Urinary bladder (tissue), 3 donors: ENCODE measurements at regions not wholly inside any gene's neighbourhood (a gene's known extent, or its start where the extent isn't known, plus 50 kb on each side); places are given as distances from the start of the nearest gene placed in this dataset.

ENCODE experiments used
- DNase-seq: peaks from one replicate; pipeline ENCODE4 v3.0.0-alpha.2; 2015; ENCODE audit errors: extremely low spot score
- H3K27ac ChIP-seq: one replicate; pipeline ENCODE4 v1.5.1; 2013; ENCODE audit warnings: low read depth, mild to moderate bottlenecking, moderate library complexity
- H3K36me3 ChIP-seq: one replicate; pipeline ENCODE4 v1.6.1; 2013; ENCODE audit warnings: mild to moderate bottlenecking, moderate library complexity; ENCODE audit not compliant: insufficient read depth
- H3K4me1 ChIP-seq: one replicate; pipeline ENCODE4 v1.6.1; 2013; ENCODE audit warnings: mild to moderate bottlenecking, moderate library complexity; ENCODE audit not compliant: insufficient read depth
- H3K4me3 ChIP-seq: one replicate; pipeline ENCODE4 v1.5.1; 2013; ENCODE audit warnings: low read depth, low read length
- WGBS: extraction: QIAGEN DNeasy Blood & Tissue Kit; methylation state at CpG from one replicate; pipeline ENCODE4 v1.1.7; 2013; 5-methylcytosine and 5-hydroxymethylcytosine counted together
- donor health status: healthy with polysubstance abuse.
- donor health status: healthy.

- Histone ChIP-seq H3K4me3 (no peak overlapping the region), H3K4me1 (no peaks in the 10 kb centered on the region), H3K36me3 (no peaks in the 10 kb centered on the region), H3K27ac (no peak overlapping the region)
- DNase-seq = no peak
Measured at GRCh38 chr3:18247139-18247695, 177.9 kb downstream of the SATB1 start.

DNA sequence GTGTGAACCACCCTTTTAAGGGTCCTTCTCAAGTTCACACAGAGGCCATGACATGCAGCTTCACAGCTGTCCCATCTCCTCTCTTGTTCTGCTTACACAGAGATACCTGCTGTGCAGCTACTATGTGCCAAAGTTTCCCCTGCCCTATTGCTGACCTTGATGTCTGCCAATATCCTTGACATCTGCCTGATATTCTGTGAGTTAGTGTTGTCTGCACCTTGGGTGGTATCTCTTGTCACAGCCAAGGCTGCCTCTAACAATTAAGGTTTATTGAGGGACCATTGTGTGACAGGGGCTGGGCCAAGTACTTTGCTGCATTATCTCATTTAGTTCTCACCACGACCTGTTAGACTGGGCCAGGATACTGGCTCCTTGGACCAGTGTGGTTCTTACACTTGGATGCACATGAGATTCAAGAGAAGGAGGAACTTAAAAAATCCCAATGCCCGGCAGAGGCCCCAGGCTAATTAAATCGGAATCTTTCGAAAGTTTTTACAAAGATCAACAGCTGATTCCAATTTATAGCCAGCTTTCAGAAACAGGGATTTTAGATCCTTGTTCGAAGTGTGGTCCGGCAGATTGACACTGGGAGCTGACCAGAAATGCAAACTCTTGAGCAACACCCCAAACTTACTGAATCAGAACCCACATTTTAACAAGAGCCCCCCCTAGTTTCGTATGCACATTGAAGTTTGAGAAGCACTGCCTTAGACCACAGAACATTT is 178.6 kb downstream of the SATB1 start:
- no peaks in the 10 kb centered on the region for H3K4me1 ChIP-seq
- WGBS = 62% methylated on average over 7 of the region's 7 CpGs
- H3K27ac ChIP-seq = no peak overlapping the region
- H3K4me3 ChIP-seq = no peak overlapping the region
- no peaks in the 10 kb centered on the region for H3K36me3 ChIP-seq
- no peak for DNase-seq

DNA sequence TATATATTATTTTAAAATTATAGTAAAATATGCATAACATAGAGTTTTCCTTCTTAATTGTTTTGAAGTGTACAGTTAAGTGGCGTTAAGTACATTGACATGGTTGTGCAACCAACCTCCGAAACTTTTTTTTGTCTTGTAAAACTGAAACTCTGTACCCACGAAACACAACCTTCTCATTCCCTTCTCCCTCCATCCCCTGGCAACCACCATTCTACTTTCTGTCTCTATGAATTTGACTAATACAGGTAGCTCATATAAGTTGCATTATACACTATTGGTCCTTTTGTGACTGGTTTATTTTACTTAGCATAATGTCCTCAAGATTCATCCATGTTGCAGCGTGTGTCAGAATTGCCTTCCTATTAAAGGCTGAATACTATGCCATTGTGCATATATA is 179.4 kb downstream of the SATB1 start:
- H3K4me3 ChIP-seq = no peak overlapping the region
- H3K4me1 ChIP-seq = no peaks in the 10 kb centered on the region
- H3K27ac ChIP-seq = no peak overlapping the region
- DNase-seq = no peak
- WGBS = 90% methylated on average over 4 of the region's 4 CpGs
- no peaks in the 10 kb centered on the region for H3K36me3 ChIP-seq

DNA sequence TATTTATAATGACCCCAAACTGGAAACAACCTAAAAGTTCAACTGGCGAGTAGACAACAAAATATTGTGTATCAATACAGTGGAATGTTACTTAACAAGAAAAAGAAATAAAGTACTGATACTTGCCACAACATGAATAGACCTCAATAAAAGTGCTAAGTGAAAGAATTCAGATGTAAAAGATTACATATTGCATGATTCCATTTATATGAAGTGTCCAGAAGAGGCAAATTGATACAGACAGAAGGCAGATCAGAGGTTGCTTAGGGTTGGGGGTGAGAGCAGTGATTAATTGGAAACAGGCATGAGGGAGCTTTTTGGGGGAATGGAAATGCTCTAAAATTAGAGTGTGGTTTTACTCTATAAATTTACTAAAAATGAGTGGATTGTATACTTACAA is 183.3 kb downstream of the SATB1 start:
- 84% methylated on average over 1 of the region's 1 CpG for WGBS
- Histone ChIP-seq H3K27ac (no peak overlapping the region), H3K4me3 (no peak overlapping the region), H3K4me1 (no peaks in the 10 kb centered on the region), H3K36me3 (no peaks in the 10 kb centered on the region)
- no peak for DNase-seq

- 80% methylated on average over 2 of the region's 2 CpGs for WGBS
- H3K27ac ChIP-seq = no peak overlapping the region
- DNase-seq = no peak
- H3K4me3 ChIP-seq = no peak overlapping the region
- H3K36me3 ChIP-seq = no peaks in the 10 kb centered on the region
- no peaks in the 10 kb centered on the region for H3K4me1 ChIP-seq
Measured at GRCh38 chr3:18239674-18240073, 185.5 kb downstream of the SATB1 start.

- Histone ChIP-seq H3K4me3 (no peak overlapping the region), H3K27ac (no peak overlapping the region), H3K36me3 (no peaks in the 10 kb centered on the region), H3K4me1 (no peaks in the 10 kb centered on the region)
- WGBS = 61% methylated on average over 3 of the region's 3 CpGs
- DNase-seq = no peak
Measured at GRCh38 chr3:18238746-18239331, 186.3 kb downstream of the SATB1 start.

DNA sequence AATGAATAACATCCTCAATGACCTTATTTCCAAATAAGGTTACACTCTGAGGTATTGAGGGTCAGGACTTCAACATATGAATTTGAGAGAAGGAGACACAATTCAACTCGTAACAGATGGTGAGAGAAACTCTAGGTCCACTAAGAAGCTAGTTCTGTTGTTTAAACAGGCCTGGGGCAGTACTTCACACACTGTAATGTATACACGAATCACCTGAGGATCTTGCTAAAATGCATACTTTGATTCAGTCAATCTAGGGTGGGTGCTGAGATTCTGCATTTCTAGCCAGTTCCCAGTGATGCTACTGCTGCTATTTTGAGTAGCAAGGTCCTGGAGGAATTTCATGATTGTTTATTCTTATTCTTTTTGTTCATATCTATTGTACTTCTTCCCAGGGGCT is 186.8 kb downstream of the SATB1 start:
- Histone ChIP-seq H3K27ac (no peak overlapping the region), H3K4me3 (no peak overlapping the region), H3K36me3 (no peaks in the 10 kb centered on the region), H3K4me1 (no peaks in the 10 kb centered on the region)
- WGBS = 78% methylated on average over 2 of the region's 2 CpGs
- DNase-seq = no peak

DNA sequence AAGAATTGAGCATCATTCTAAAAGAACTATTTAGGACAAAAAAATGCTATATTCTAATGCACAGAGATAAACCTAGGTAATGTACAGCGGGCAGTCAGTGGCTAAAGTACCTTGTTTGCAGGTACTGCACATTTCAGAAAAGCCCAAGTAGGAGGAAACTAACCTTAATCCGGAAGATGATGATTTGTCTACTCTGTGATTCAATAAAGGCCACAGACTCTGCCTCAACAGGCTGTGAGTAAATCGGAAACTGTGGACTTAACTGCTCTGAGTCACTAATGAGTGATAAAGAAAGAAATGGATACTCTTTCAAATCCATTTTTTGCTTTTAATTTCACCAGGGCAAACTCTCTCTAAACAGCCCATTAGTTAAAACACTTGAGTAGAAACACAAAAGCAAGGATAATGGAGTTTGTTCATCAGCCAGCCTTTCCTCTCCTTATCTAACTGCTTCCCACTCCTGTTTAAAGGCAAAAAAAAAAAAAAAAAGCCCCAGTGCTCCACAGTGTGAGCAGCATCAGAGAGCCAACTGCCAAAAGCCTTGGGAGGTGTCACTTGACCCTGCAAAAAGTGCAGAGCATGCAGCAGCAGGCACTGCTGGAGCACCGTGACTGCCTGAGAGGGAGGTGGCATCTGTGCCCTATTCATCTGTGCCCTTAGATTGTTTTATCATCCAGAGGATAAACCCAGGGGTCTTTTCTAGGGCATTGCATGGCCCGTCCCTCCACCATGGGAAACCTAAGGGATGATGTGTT is 187.7 kb downstream of the SATB1 start:
- H3K27ac ChIP-seq = no peak overlapping the region
- H3K4me1 ChIP-seq = no peaks in the 10 kb centered on the region
- 69% methylated on average over 5 of the region's 5 CpGs for WGBS
- no peak for DNase-seq
- no peak overlapping the region for H3K4me3 ChIP-seq
- no peaks in the 10 kb centered on the region for H3K36me3 ChIP-seq

- Histone ChIP-seq H3K27ac (no peak overlapping the region), H3K36me3 (no peaks in the 10 kb centered on the region), H3K4me3 (no peak overlapping the region), H3K4me1 (no peaks in the 10 kb centered on the region)
- 98% methylated on average over 2 of the region's 2 CpGs for WGBS
- no peak for DNase-seq
Measured at GRCh38 chr3:18236726-18237125, 188.4 kb downstream of the SATB1 start.

DNA sequence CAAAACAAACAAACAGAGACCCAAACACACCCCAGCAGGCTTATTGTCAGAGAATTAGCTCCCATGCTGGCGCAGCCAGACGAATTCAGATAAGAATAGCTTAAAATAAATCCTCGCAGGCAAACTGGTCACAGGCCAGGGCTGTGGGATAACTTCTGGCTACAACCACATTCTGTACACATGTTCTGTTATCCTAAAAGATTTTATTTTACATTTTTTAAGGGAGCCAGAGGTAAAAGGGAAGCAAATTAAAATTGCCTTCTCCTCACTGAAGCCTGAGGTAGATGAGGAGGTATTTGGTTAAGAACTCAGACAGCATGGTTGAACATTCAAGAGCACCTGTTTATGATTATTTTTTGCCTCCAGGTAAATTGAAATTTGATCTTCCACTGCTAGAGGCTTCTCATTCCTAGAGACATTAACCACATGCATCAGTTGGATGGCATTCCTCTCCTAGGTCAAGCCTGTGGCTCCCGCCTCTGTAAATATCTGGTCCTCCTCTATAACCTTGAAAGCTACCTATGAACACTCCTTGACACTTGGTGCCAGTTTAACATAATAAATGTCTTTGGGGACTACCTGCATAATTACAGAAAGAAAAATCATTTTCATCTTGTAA is 190.3 kb downstream of the SATB1 start:
- DNase-seq = no peak
- no peaks in the 10 kb centered on the region for H3K36me3 ChIP-seq
- no peaks in the 10 kb centered on the region for H3K4me1 ChIP-seq
- H3K4me3 ChIP-seq = no peak overlapping the region
- WGBS = 39% methylated on average over 4 of the region's 4 CpGs
- H3K27ac ChIP-seq = no peak overlapping the region

DNA sequence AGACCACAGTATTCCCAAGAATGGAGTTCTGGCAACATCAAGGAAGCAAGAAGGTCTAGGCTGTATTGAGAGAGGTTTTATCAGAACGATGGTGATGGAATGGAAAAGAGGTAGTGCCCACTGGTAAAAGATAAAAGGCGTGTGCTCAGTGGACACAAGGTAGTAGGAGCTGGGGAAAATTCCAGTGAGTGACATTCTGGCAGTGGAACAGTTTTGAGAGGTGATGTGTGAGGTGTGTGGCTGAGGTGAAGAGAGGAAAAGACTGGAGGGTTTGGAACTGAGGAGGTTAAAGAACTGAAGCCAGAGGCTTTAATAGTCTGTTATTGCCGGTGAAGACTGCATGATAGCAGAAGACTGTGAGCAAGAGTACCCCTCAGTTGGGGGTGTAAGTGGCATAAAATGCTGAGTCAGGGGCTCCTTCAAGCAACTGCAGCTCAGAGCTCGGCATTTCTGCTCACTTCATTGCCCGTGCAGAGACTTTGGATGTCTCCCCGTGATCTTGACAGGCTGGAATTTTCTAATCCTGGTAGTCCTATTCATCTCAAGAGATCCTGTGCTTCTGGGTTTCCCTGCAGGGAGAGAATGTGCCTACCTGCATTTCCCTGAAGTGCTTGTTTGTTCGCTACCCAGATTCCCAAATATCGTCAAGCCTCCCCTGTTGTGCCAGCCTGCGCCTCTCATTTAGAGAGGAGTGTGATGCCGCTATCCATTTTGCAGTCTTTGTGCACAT is 191.0 kb downstream of the SATB1 start:
- DNase-seq = no peak
- Histone ChIP-seq H3K27ac (no peak overlapping the region), H3K4me3 (no peak overlapping the region), H3K4me1 (no peaks in the 10 kb centered on the region), H3K36me3 (no peaks in the 10 kb centered on the region)
- WGBS = 40% methylated on average over 10 of the region's 10 CpGs

- H3K27ac ChIP-seq = no peak overlapping the region
- DNase-seq = no peak
- H3K36me3 ChIP-seq = no peaks in the 10 kb centered on the region
- WGBS = 53% methylated on average over 3 of the region's 3 CpGs
- no peak overlapping the region for H3K4me3 ChIP-seq
- H3K4me1 ChIP-seq = no peaks in the 10 kb centered on the region
Measured at GRCh38 chr3:18232317-18232716, 192.8 kb downstream of the SATB1 start.

DNA sequence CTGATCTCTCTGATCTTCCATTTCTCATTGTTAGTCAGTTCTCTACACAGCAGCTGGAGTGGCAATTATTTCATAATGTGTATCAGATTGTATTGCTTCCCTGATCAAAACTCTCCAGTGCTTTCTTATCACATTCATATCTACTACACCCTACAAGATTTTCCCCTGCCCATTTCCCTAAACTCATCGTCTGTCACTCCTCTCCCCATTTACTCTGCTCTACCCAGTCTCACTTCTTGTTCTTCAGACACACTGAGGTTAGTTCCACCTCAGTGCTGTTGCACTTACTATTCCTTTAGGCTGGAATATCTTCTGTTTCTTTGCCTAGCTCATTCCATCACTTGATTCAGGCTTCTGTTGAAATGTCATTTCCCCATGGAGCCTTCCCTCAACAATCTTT is 197.1 kb downstream of the SATB1 start:
- Histone ChIP-seq H3K4me1 (no peaks in the 10 kb centered on the region), H3K4me3 (no peak overlapping the region), H3K36me3 (no peaks in the 10 kb centered on the region), H3K27ac (no peak overlapping the region)
- DNase-seq = no peak
- WGBS = 85% methylated on average over 1 of the region's 1 CpG
